ELR (cell line): ENCODE measurements at regions not wholly inside any gene's neighbourhood (a gene's known extent, or its start where the extent isn't known, plus 50 kb on each side); places are given as distances from the start of the nearest gene placed in this dataset.

Experiments
- DNase-seq: peaks from one replicate; pipeline ENCODE4 v3.0.0-alpha.2; 2015; ENCODE audit warnings: low read depth

DNA sequence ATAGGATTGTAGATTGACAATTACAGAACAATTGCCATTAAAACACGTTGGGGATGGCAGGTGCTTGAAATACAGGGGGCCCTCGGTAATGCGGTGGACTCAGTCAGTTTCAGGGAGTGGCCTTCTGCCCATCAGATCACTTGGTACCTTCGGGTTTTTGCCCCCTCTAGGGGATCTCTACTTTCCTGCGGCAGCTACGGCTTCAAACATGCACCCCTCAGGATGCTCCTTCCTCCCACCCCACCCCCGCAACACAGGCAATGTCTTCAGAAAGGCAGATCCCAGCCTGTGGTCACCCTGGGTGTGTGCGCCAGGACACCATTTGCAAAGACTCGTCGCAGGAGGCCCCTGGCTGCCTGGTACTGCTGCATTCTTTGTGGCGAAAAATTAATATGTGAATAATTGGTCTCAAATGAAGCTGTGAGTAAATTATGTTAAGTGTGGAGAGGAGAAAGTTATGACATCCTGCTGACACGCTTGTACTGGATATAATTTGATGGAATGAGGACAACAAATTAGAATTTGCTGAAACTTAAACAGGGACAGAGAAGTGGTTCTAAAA, 431.0 kb upstream of the MKI67 start:
- DNase-seq: no peak

- no peak for DNase-seq
These were observed 434.2 kb upstream of the MKI67 start for GRCh38 chr10:128560406-128560805.

DNA sequence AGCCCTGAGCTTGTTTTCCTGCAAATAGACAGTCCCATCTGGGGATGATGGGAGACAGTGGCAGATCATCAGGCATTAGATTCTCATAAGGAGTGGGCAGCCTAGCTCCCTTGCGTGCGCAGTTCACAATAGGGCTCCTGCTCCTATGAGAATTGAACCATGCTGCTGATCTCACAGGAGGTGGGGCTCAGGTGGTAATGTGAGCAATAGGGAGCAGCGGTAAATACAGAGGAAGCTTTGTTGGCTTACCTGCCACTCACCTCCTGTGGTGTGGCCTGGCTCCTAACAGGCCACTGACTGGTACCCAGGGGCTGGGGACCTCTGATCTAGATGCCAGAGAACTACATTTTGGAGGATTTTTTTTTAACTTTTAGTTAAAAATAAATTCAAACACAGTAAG, 434.8 kb upstream of the MKI67 start:
- DNase-seq: no peak

- DNase-seq: no peak
These were observed 437.2 kb upstream of the MKI67 start for GRCh38 chr10:128563387-128563786.

DNA sequence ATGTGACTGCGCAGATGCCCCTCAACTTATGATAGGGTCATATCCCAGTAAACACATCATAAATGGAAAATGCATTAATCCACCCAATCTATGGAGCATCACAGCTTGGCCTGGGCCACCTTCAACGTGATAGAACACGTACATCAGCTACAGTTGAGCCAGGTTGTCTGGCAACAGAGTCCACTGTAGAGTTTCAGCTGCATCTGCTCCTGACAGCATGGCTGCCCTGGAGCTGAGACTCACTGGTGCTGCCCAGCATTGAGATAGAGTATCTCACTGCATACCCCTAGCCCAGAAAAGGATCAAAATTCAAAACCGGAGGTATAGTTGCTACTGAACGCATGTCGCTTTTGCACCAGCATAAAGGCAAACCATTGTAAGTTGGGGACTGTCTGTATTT, 437.7 kb upstream of the MKI67 start:
- DNase-seq: no peak

GRCh38 chr10:128566361-128566968, 440.2 kb upstream of the MKI67 start:
- DNase-seq: no peak

- no peak for DNase-seq
These were observed 441.3 kb upstream of the MKI67 start for GRCh38 chr10:128567551-128567950.

GRCh38 chr10:128568041-128568440, 441.8 kb upstream of the MKI67 start:
- no peak for DNase-seq

DNA sequence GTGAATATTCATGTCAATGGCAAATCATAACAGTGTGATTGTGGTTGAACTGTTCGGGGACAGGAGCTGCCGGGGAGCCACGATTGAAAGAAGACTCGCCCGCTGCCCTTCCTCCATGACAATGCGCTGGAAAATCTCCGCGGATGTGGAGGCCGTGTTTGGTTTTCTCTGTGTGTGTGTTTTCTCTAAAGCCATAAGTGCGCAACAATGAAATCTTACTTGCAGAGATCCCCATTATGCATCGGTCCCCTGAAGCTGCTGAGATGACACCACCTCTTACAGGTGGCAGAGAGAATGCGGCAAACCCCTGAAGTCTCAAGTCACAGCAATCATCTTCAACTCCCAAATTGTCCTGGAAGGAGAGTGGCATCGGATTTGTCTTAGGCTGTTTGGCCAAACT, 442.3 kb upstream of the MKI67 start:
- no peak for DNase-seq

GRCh38 chr10:128568990-128569945, 443.0 kb upstream of the MKI67 start:
- no peak for DNase-seq

GRCh38 chr10:128570319-128570995, 444.2 kb upstream of the MKI67 start:
- DNase-seq: no peak

DNA sequence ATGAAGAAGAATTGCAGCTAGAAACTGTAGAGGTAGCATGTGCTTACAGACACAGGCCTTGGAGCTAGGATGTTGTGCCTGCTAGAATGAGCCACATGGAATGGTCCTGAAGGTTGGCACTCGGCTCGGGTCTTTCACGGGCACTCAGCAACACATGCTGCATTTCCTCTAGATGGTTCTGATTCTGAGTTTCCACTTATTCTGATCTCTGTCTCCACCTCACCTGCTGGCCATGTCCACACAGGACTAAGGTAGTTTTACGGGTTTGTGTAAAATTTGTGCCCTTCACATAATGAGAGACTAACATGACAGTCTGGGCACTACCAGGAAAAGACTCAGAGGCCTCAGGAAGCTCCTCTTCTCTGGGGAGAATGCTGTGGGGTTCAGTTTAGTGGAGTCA, 444.8 kb upstream of the MKI67 start:
- DNase-seq: no peak

GRCh38 chr10:128571745-128572144, 445.5 kb upstream of the MKI67 start:
- DNase-seq: no peak

DNA sequence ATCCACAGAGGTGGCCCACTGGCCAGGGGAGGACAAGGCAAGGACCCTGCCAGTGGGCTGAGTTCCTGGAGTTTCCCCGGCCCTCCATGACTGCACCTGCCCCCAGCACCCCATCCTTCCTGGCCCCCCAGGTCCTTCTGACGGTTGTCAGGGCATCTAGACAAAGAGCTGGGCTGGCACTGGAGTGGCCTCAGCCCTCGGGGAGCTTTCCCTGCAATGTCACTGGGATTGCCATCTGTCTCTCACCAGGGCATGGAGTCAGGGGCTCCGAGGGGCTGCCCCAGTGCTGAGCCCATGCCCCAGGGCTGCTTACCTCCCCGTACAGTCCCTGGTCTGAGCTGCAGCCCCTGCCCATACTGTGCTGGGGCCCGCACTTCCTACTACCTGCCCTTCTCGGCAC, 446.5 kb upstream of the MKI67 start:
- DNase-seq: no peak

GRCh38 chr10:128573281-128573845, 447.1 kb upstream of the MKI67 start:
- no peak for DNase-seq

DNA sequence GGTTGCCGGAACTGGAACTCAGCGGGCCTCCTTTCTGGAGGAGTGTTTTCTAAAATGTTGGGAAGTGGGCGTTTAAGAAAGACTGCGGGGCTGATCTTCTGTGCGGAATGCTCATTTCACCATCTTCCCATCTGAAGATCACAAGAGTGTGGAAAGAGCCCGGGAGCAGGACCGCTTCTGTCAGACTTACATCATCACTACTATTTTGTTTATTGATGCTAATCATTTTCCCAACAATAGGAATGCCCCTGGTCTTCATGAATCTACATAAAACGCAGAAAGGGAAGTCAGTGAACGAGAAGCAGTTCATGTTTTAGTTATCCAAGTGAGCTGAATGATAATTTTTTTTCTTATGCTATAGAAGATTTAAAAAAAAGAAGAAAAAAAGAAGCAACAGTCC, 447.8 kb upstream of the MKI67 start:
- DNase-seq: no peak

DNA sequence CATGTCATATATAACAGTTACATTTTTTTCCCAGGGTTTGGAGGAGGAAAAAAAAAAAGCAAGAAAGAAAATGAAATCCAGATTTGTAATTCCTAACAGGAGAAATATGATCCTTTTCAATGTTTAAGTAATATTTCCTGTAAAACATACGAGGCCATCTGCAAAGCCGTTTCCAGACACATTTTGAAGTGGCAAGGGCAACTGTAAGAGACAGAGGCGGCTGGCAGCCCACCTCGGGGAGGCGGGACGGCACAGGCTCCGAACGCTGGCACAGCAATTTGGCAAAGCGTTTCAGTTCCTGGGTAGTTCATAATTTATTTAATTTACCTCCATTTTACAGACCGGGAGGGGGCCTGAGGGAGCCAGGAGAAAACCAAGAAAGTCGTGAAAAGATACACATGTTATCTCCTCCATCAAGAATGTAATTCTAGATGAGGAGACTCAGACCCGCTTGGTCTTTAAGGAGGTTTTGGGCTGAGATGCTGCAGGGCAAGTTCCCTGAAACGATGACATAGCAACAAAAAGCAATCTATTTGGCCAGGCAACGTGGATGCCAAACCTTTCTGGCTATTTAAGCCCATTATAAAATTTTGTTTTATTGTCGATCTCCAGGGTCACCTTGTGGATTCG, 448.5 kb upstream of the MKI67 start:
- DNase-seq: no peak

- DNase-seq: no peak
These were observed 449.5 kb upstream of the MKI67 start for GRCh38 chr10:128575761-128576160.

- DNase-seq: no peak
These were observed 450.1 kb upstream of the MKI67 start for GRCh38 chr10:128576336-128576735.

GRCh38 chr10:128576943-128577670, 450.9 kb upstream of the MKI67 start:
- no peak for DNase-seq
